ENCODE measurements at regions not wholly inside any gene's neighbourhood (a gene's known extent, or its start where the extent isn't known, plus 50 kb on each side); places are given as distances from the start of the nearest gene placed in this dataset.

- H3K36me3 ChIP-seq (ENCODE audit: control insufficient read depth, insufficient read depth, low read length): no peaks in the 10 kb centered on the region
- H3K4me3 ChIP-seq (ENCODE audit: low read length): no peak overlapping the region
- no peaks in the 10 kb centered on the region for H3K27me3 ChIP-seq (ENCODE audit: control insufficient read depth, insufficient read depth, low read length)
- H3K9ac ChIP-seq (ENCODE audit: low read length): no peak overlapping the region
- H3K9me3 ChIP-seq (ENCODE audit: control insufficient read depth, low read length): no peaks in the 10 kb centered on the region
- H3K4me1 ChIP-seq (ENCODE audit: control insufficient read depth, insufficient read depth, low read length): peaks cover 4% of the 10 kb centered on the region
Observed at GRCh38 chr15:95919460-95919859, 411.0 kb upstream of the NR2F2 start.

GRCh38 chr15:95921404-95921803 is 409.1 kb upstream of the NR2F2 start:
- no peaks in the 10 kb centered on the region for H3K9me3 ChIP-seq (ENCODE audit: control insufficient read depth, low read length)
- H3K4me1 ChIP-seq (ENCODE audit: control insufficient read depth, insufficient read depth, low read length): peaks cover 4% of the 10 kb centered on the region
- no peaks in the 10 kb centered on the region for H3K36me3 ChIP-seq (ENCODE audit: control insufficient read depth, insufficient read depth, low read length)
- H3K27me3 ChIP-seq (ENCODE audit: control insufficient read depth, insufficient read depth, low read length): no peaks in the 10 kb centered on the region
- H3K9ac ChIP-seq (ENCODE audit: low read length): no peak overlapping the region
- H3K4me3 ChIP-seq (ENCODE audit: low read length): no peak overlapping the region

DNA sequence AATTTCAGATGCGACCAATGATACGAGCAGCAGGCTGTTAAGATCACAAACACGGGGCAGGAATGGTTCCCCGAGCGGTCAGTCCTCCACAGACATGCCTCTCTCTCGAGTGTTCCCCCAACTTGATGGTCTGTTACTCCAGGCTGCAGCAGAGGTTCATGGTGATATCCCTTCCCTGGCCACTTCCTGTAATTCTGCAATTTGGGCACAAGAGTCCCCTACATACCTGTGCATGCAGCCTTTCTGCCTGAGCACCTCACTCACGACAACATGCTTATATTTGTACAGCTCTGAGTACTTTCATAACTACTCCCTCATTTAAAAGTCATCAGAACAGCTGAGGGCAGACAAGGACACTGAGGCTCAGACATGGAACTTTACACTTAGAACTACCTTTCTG is 408.1 kb upstream of the NR2F2 start:
- Histone ChIP-seq H3K4me1 (ENCODE audit: control insufficient read depth, insufficient read depth, low read length) (peaks cover 4% of the 10 kb centered on the region), H3K4me3 (ENCODE audit: low read length) (no peak overlapping the region), H3K9me3 (ENCODE audit: control insufficient read depth, low read length) (no peaks in the 10 kb centered on the region), H3K36me3 (ENCODE audit: control insufficient read depth, insufficient read depth, low read length) (no peaks in the 10 kb centered on the region), H3K27me3 (ENCODE audit: control insufficient read depth, insufficient read depth, low read length) (no peaks in the 10 kb centered on the region), H3K9ac (ENCODE audit: low read length) (no peak overlapping the region)

DNA sequence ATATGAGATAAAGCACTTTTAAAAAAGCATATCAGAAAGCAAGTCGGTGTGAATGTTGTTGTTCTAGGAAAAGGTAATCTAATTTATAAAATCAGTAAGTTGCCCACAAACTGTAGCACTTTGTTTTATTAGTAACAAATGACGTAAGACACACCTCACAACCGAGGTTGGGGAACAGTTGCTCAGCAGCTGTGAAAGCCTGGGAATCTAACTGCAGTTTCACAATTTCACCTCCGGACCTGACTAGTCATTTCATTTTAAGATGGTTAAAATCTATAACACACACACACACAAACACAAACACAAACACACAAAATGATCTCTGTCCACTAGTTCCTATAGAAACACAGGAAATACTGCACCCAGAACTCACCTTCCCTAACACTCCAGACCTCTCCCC is 406.7 kb upstream of the NR2F2 start:
- Histone ChIP-seq H3K9ac (ENCODE audit: low read length) (no peak overlapping the region), H3K36me3 (ENCODE audit: control insufficient read depth, insufficient read depth, low read length) (no peaks in the 10 kb centered on the region), H3K27me3 (ENCODE audit: control insufficient read depth, insufficient read depth, low read length) (no peaks in the 10 kb centered on the region), H3K4me3 (ENCODE audit: low read length) (no peak overlapping the region), H3K4me1 (ENCODE audit: control insufficient read depth, insufficient read depth, low read length) (peaks cover 4% of the 10 kb centered on the region), H3K9me3 (ENCODE audit: control insufficient read depth, low read length) (no peaks in the 10 kb centered on the region)

GRCh38 chr15:95928822-95929221 is 401.7 kb upstream of the NR2F2 start:
- no peaks in the 10 kb centered on the region for H3K27me3 ChIP-seq (ENCODE audit: control insufficient read depth, insufficient read depth, low read length)
- H3K9me3 ChIP-seq (ENCODE audit: control insufficient read depth, low read length): no peaks in the 10 kb centered on the region
- peaks cover 4% of the 10 kb centered on the region for H3K4me1 ChIP-seq (ENCODE audit: control insufficient read depth, insufficient read depth, low read length)
- H3K9ac ChIP-seq (ENCODE audit: low read length): no peak overlapping the region
- no peaks in the 10 kb centered on the region for H3K36me3 ChIP-seq (ENCODE audit: control insufficient read depth, insufficient read depth, low read length)
- H3K4me3 ChIP-seq (ENCODE audit: low read length): no peak overlapping the region

GRCh38 chr15:95929232-95929846 is 401.2 kb upstream of the NR2F2 start:
- no peaks in the 10 kb centered on the region for H3K4me1 ChIP-seq (ENCODE audit: control insufficient read depth, insufficient read depth, low read length)
- no peaks in the 10 kb centered on the region for H3K9me3 ChIP-seq (ENCODE audit: control insufficient read depth, low read length)
- no peak overlapping the region for H3K4me3 ChIP-seq (ENCODE audit: low read length)
- H3K9ac ChIP-seq (ENCODE audit: low read length): no peak overlapping the region
- no peaks in the 10 kb centered on the region for H3K36me3 ChIP-seq (ENCODE audit: control insufficient read depth, insufficient read depth, low read length)
- no peaks in the 10 kb centered on the region for H3K27me3 ChIP-seq (ENCODE audit: control insufficient read depth, insufficient read depth, low read length)

DNA sequence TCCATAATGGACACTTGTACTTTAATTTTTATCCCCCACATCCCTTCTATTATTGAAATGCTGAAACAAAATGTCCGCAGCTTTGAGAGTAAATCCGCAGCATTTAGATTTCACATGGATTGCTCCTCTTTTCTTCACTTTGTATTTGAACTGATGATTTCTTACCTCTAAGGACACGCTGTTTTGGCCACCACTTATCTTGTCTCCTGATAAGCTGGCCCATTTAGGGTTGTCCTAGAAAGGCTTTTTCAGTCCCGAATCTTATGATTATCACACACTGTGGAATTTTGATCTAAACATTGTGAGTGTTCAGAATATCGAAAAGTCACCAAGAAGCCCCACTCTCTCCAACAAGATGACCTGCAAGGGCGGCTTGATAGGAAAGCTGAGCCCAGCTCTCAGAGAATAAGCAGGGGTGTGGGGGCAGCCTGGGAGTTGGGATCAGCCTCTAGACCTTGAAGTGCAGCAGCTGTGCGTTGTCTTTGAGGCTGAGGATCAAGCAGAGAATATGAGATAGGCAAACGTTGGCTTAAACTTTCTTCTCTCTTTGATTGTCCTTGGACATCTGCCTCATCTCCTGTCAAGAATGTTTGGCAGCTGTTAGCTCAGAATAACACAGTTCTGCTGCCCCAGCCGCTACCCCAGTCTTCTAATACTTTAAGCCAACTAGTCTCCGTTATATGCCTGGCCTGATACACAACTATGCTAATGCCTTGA is 399.7 kb upstream of the NR2F2 start:
- Histone ChIP-seq H3K4me3 (ENCODE audit: low read length) (no peak overlapping the region), H3K9me3 (ENCODE audit: control insufficient read depth, low read length) (no peaks in the 10 kb centered on the region), H3K9ac (ENCODE audit: low read length) (no peak overlapping the region), H3K27me3 (ENCODE audit: control insufficient read depth, insufficient read depth, low read length) (no peaks in the 10 kb centered on the region), H3K36me3 (ENCODE audit: control insufficient read depth, insufficient read depth, low read length) (no peaks in the 10 kb centered on the region), H3K4me1 (ENCODE audit: control insufficient read depth, insufficient read depth, low read length) (no peaks in the 10 kb centered on the region)

DNA sequence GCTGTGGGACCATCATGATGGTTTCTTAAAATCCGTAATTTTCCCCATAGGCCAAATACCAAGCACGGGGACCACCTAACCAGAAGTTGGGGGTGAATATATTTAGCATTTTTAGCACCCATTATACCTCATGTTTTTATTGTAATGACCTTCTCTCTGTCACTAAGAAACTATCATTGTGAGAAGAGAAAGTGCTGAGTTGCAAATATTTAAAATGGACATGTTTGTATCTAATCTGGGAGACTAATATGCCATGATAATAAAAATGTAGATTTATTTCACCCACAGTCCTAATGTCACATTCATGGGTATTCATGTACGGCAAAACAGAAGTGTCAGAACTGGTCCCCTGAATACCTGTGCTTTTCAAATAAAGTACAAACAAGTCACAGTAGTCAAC is 398.9 kb upstream of the NR2F2 start:
- no peaks in the 10 kb centered on the region for H3K36me3 ChIP-seq (ENCODE audit: control insufficient read depth, insufficient read depth, low read length)
- H3K4me3 ChIP-seq (ENCODE audit: low read length): no peak overlapping the region
- no peaks in the 10 kb centered on the region for H3K27me3 ChIP-seq (ENCODE audit: control insufficient read depth, insufficient read depth, low read length)
- no peaks in the 10 kb centered on the region for H3K9me3 ChIP-seq (ENCODE audit: control insufficient read depth, low read length)
- H3K4me1 ChIP-seq (ENCODE audit: control insufficient read depth, insufficient read depth, low read length): no peaks in the 10 kb centered on the region
- H3K9ac ChIP-seq (ENCODE audit: low read length): no peak overlapping the region

DNA sequence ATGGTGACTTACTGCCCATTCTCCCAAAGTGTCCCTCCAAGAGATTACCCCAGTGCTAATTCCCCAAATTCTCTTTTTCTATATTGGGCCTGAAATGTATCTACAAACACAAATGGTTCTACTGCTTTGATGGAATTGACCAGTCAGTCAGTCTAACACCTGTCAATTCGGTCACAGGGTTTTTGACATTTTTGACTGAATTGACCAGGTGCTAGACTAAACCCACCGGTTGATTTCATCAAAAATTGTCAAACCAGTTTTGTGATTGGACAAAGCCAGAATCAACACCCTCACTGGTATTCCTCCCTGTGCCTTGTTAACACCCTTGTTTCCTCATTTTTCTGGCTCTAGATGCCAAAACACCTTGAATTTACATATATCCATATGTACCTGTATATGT is 398.4 kb upstream of the NR2F2 start:
- Histone ChIP-seq H3K9me3 (ENCODE audit: control insufficient read depth, low read length) (no peaks in the 10 kb centered on the region), H3K4me1 (ENCODE audit: control insufficient read depth, insufficient read depth, low read length) (no peaks in the 10 kb centered on the region), H3K9ac (ENCODE audit: low read length) (no peak overlapping the region), H3K36me3 (ENCODE audit: control insufficient read depth, insufficient read depth, low read length) (no peaks in the 10 kb centered on the region), H3K4me3 (ENCODE audit: low read length) (no peak overlapping the region), H3K27me3 (ENCODE audit: control insufficient read depth, insufficient read depth, low read length) (no peaks in the 10 kb centered on the region)

- Histone ChIP-seq H3K27me3 (ENCODE audit: control insufficient read depth, insufficient read depth, low read length) (no peaks in the 10 kb centered on the region), H3K4me1 (ENCODE audit: control insufficient read depth, insufficient read depth, low read length) (no peaks in the 10 kb centered on the region), H3K9ac (ENCODE audit: low read length) (no peak overlapping the region), H3K4me3 (ENCODE audit: low read length) (no peak overlapping the region), H3K36me3 (ENCODE audit: control insufficient read depth, insufficient read depth, low read length) (no peaks in the 10 kb centered on the region), H3K9me3 (ENCODE audit: control insufficient read depth, low read length) (no peaks in the 10 kb centered on the region)
Observed at GRCh38 chr15:95932676-95933075, 397.8 kb upstream of the NR2F2 start.

DNA sequence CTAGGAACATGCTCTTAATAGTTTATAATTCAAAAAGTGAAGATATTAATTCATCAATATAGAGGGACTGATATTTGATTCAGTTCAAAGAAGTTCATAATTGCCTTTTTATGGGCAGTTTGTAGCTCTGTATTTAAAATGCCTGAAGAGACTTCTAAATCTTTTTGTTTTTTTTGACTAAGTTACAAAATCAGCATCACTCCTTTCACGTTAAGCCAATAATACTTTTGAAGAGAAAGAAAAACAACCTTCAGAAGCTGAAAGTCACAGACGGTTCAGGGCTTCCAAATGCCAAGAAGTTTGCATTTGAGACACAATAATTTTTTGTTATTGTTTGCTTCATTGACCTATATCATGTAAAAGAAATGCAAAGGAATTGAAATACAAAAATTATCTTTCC is 394.6 kb upstream of the NR2F2 start:
- Histone ChIP-seq H3K27me3 (ENCODE audit: control insufficient read depth, insufficient read depth, low read length) (no peaks in the 10 kb centered on the region), H3K9ac (ENCODE audit: low read length) (no peak overlapping the region), H3K9me3 (ENCODE audit: control insufficient read depth, low read length) (no peaks in the 10 kb centered on the region), H3K4me3 (ENCODE audit: low read length) (no peak overlapping the region), H3K36me3 (ENCODE audit: control insufficient read depth, insufficient read depth, low read length) (no peaks in the 10 kb centered on the region), H3K4me1 (ENCODE audit: control insufficient read depth, insufficient read depth, low read length) (no peaks in the 10 kb centered on the region)

- no peak overlapping the region for H3K9ac ChIP-seq (ENCODE audit: low read length)
- no peaks in the 10 kb centered on the region for H3K36me3 ChIP-seq (ENCODE audit: control insufficient read depth, insufficient read depth, low read length)
- H3K27me3 ChIP-seq (ENCODE audit: control insufficient read depth, insufficient read depth, low read length): no peaks in the 10 kb centered on the region
- H3K4me3 ChIP-seq (ENCODE audit: low read length): no peak overlapping the region
- no peaks in the 10 kb centered on the region for H3K4me1 ChIP-seq (ENCODE audit: control insufficient read depth, insufficient read depth, low read length)
- H3K9me3 ChIP-seq (ENCODE audit: control insufficient read depth, low read length): no peaks in the 10 kb centered on the region
Observed at GRCh38 chr15:95937128-95937528, 393.4 kb upstream of the NR2F2 start.

Data from mucosa of stomach (tissue), 1 donor.